Inflammatory macrophage (primary cell): ENCODE measurements at regions not wholly inside any gene's neighbourhood (a gene's known extent, or its start where the extent isn't known, plus 50 kb on each side); places are given as distances from the start of the nearest gene placed in this dataset.
A peak's percentile ranks its signal among the peaks of the same experiment; 100 is the strongest.
"Not testable (repeated sequence)": the region's sequence is repeated elsewhere in the genome, so short reads cannot be mapped to it uniquely, and the experiment has no call there.

Experiments used
- DNase-seq, 2 donors: peaks; one replicate each; pipeline ENCODE4 v3.0.0-alpha.2; 2020 to 2022

DNA sequence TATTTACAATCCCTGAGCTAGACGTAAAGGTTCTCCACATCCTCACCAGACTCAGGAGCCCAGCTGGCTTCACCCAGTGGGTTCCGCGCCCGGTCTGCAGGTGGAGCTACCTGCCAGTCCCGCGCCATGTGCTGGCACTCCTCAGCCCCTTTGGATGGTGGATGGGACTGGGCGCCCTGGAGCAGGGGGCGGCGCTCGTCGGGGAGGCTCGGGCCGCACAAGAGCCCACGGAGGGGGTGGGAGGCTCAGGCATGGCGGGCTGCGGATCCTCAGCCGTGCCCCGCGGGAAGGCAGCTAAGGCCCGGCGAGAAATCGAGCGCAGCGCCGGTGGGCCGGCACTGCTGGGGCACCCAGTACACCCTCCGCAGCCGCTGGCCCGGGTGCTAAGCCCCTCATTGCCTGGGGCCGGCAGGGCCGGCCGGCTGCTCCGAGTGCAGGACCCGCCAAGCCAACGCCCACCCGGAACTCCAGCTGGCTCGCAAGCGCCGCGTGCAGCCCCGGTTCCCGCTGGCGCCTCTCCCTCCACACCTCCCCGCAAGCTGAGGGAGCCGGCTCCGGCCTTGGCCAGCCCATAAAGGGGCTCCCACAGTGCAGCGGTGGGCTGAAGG lies 448.3 kb downstream of the COL11A1 start:
- DNase-seq = not testable (repeated sequence)

DNA sequence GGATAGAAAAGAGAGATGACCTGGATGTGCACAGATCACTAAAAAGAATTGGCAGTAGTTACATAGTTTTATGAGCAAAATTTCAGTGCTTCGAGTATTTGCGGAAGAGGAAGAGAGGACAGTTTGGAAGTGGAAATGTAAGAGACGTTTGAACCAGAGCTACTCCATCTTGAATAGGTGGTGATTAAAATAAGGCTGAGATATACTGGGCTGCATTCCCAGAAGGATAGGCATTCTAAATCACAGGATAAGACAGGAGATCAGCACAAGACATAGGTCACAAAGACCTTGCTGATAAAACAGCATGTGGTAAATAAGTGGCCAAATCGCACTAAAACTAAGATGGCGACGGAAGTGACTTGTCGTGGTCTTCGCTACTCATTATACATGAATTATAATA lies 453.3 kb downstream of the COL11A1 start:
- DNase-seq = no peak

DNA sequence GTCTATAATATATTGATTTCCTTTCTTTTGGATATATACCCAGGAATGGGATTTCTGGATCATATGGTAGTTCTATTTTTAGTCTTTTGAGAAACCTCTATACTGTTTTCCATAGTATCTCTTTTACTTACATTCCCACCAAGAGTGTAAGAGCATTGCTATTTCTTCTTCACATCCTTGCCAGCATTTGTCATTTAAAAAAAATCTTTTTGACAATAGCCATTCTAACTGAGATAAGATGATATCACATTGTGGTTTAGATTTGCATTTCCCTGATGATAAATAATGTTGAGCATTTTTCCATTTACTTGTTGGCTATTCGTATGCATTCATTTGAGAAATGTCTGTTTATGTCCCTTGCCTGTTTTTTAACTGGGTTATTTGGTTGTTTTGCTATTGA lies 467.4 kb downstream of the COL11A1 start:
- no peak for DNase-seq

DNA sequence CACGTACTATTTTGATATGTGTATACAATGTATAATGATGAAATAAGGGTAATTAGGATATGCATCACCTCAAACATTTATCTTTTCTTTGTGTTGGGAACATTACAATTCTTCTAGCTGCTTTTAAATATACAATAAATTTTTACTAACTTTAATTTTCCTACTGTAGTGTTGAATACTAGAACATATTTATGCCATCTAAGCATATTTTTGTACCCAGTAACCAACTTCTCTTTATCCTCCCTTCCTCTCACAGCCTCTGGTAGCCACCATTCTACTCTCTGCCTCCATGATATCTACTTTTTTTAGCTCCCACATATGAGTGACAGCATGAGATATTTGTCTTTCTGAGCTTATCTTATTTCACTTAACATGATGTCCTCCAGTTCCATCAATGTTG lies 468.0 kb downstream of the COL11A1 start:
- no peak for DNase-seq

DNA sequence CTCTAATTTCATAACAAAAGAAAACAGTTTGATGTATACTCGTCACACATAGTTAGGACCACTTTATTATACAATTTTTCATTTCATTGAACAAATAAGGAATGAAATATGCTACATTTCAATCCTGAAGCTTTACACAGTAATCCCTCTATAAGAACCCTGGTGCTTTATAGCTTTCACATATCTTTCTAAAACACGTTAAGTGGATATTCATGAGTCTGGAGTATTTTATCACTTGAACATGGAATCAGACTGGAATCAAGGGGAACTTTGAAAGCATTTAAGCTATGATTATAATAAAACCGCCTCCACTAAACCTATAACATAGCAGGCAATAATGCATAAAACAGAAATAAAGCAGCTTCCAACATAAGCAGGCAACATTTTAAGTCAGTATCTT lies 476.6 kb downstream of the COL11A1 start:
- no peak for DNase-seq

DNA sequence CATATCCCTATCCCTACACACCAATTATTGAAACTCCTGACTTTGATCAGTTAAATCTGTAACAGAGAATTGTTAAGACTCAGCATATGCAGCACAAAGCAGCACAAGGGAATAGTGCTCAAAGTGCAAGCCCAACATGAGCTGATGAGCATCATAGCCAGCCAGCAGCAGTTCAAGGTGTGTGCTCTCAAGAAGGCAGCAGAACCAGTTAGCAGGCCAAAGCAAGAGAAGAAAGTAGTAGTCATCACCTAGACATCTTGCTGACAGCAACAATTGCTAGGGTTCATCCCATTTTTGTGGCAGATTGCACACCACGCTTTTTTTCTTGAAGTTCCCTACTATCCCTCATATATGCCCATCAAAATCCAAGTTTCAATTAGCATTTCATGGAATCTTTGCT lies 478.3 kb downstream of the COL11A1 start:
- no peak for DNase-seq

DNA sequence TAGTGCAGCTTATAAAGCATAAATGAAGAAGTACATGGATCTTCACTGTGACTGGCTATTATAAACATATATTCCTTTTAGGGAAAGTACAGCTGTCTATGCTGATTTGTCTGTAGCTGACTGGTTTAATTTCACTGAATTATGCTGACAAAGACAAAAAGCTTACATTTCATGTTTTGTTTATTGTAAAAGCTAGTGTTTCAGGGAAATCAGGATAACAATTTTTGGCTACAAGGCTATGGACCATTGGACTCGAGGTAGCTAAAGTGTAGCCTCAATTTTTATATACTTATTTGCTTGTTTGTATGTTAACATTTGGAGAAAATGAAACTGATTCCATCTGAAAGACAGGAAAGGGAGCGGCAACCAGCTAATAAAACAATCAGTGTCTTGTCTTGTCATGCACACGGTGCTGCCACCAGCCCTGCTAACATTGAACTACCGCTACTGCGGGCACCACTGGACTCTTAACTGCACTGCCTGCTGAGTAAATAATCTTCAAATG lies 480.2 kb downstream of the COL11A1 start:
- DNase-seq = no peak

DNA sequence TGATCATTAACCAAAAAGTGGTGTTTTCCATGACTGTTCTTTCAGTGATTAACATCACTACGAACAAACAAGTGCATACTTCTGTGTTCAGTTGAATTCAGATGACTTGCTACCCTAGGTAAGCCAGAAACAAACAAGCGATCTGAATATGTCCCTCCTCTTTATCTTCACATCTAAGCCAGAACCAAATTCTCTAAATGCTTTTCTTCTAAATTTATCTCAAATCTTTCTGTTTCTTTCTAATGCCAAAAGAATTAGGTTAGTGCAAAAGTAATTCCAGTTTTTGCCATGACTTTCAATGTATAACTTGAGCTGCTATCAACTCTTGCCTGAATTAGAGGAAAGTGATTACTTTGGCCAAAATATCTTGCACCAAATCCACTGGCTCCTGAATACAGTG lies 481.2 kb downstream of the COL11A1 start:
- DNase-seq = no peak

DNA sequence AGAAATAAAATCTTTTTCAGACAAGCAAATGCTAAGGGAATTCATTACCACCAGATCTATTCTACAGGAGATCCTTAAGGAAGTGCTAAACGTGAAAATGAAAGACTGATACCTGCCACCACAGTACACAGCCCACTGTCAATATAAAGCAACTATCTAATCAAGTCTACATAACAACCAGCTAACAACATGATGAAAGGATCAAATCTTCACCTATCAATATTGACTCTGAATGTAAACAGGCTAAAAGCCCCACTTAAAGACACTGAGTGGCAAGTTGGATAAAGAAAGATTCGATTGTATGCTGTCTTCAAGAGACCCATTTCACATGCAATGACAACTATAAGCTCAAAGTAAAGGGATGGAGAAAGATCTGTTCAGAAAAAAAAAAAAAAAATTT lies 492.4 kb downstream of the COL11A1 start:
- no peak for DNase-seq

DNA sequence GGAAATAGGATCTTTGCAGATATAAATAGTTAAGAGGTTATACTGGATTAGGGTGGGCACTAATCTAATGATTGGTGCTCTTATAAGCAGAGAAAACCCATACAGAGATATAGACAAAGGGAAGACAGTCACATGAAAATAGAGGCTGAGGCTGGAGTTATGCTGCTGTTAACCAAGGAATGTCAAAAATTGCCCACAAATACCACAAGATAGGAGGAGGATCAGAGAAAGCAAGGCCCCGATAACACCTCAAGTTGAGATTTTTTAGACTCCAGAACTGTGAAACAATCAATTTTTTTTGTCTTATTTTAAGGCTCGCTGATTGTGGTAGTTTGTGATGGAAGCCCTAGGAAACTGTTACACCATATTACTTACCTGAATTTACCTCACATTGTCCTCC lies 513.2 kb downstream of the COL11A1 start:
- no peak for DNase-seq

DNA sequence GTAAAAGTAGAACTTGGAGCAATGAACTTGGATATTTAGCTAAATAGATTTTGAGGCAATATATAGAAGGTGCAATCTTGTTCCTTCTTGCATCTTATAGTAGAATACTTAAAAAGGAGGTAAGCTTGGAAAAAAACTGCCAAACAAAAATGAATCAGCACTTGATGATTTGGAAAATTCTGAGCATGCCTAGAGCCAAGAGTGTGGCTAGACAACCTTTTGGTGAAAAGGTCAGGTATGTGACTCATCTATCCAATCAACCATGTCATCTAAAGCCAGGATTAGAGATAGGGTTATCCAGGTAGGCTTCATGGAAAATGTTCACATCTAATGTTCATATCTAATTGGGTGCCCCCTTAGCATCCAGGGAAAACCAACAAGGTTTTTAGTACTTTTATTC lies 515.0 kb downstream of the COL11A1 start:
- no peak for DNase-seq

DNA sequence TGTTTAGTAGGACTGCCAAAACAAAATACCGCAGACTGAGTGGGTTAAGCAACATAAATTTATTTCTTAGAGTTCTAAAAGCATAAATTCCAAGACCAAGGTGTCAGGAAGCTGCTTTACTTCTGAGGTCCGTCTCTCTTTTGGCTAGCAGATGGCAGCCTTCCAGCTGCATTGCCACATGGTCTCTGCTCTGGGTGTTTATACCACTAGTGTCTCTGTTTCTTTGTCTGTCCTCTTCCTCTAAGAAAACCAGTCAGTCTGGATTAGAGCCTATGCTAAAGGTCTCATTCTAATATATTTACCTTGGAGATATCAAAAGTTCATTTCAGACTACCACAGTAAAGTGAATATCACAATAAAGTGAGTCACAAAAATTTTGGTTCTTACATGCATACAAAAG lies 519.8 kb downstream of the COL11A1 start:
- no peak for DNase-seq

DNA sequence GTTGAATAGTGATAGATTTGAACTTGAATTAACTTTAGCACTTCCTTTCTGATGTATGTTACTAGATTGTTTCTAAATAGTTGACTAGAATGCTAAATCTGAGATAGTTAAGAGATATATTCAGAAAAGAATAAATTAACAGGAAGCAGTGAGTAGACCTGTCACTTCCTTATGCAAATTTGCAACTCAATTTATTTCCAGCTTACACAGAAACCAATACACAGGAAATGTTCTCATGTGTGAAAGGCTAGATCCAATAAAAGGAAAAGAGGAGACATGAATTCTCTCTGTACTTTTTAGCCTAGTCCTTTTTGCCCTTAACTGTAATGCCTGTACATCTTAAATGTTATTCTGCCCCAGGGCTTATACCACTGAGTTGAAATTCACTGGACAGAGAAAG lies 522.3 kb downstream of the COL11A1 start:
- no peak for DNase-seq

DNA sequence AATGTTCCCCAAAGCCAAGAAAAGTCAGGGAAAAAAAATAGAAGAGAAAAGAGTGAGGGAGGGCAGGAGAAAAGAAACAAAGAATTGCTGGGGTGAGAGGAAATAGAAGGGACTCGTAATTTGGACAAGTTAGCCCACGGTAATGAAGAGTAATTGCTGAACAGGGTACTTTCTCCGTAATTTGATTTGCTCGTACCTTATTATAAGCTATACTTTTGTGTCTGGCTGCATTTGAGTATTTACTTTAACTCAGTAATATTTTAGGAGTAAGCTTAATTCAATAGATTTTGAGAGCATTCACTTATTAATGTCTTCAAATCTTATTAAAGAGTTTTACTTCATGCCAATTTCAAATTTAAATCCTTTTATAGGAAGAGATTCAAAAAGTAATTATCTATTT lies 527.5 kb downstream of the COL11A1 start:
- DNase-seq = no peak

DNA sequence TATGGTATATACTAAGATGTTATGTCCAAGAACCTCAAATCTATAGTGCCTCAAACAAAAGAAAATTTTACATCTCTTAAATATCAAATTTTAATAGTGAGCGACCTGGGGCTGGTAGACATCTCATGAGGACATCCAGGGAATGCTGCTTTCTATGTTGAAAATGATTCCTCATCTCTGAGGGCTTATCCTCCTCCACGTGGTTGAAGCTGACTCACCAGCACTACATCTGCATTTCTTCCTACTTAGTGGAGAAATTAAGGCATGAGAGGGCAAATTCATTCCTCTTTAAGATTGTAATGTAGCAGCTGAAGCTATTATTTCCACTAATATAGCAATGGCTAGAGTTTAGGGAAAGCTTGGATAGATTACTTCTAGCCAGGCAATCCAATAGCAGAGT lies 529.5 kb downstream of the COL11A1 start:
- DNase-seq = no peak

DNA sequence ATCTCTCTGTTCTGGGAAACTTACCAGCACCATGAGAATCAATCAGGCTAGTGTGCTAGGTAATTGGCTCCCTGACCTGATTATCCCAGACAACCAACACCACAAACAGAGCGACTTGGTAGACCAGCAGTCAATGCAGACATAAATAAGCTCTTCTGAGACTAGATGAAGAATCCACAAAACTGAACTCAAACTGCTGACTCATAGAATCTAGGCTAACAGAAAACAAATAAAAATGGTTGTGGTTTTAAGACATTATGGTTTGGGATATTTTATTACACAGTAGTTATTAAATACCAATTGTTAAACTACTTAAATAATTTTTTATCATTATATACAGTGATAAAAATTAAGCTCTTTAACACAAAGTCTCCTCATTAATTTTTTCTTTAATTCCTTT lies 535.7 kb downstream of the COL11A1 start:
- DNase-seq = no peak

DNA sequence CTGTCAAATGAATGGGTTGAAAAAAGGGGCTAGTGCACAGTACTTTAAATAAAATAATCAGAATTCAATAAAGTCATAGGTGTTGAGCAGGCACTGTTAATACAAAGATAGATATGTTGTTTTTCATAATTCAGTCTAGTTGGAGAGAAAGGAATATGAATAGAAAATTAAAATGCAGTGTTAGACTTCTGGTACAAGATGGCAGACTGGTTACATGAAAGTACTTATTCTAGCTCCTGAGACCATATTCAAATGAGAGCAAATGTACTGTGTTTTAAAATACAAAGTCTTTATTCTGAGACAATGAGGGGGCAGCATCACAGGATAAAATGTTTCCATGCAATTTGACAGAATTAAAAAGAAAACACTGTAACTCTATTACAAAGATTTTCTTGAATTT lies 542.1 kb downstream of the COL11A1 start:
- DNase-seq = no peak

DNA sequence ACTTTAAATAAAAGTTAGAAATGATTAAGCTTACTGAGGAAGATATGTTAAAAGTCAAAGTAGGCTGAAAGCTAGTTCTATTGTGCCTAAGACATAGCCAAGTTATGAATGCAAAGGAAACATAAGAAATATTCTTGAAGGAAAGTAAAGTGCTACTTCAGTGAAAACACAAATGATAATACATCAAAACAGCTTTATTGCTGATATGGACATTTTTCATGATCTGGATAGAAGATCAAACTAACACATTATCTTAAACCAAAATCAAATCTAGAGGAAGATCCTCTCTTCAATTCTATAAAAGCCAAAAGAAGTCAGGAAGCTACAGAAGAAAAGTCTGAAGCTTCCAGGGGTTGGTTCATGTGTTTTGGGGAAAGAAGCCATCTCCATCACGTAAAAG lies 545.9 kb downstream of the COL11A1 start:
- DNase-seq = no peak

DNA sequence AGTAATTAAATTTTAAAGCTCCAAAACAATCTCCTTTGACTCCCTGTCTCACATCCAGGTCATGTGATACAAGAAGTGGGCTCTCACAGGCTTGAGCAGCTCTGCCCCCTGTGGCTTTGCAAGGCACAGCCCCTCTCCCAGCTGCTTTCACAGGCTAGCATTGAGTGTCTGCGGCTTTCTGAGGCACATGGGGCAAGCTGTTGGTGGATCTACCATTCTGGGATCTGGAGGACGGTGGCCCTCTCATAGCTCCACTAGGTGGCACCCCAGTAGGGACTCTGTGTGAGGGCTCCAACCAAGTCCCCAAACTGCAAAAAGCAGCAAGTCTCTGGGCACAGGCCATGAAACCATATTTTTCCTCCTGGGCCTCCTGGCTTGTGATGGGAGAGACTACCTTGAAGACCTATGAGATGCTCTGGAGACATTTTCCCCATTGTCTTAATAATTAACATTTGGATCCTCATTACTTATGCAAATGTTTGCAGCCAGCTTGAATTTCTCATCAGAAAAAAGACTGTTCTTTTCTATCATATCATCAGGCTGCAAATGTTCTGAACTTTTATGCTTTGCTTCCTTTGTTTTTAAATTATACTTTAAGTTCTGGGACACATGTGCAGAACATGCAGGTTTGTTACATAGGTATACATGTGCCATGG lies 554.1 kb upstream of the OLFM3 start:
- peak in 1 of 2 donors; percentile 1 for DNase-seq

DNA sequence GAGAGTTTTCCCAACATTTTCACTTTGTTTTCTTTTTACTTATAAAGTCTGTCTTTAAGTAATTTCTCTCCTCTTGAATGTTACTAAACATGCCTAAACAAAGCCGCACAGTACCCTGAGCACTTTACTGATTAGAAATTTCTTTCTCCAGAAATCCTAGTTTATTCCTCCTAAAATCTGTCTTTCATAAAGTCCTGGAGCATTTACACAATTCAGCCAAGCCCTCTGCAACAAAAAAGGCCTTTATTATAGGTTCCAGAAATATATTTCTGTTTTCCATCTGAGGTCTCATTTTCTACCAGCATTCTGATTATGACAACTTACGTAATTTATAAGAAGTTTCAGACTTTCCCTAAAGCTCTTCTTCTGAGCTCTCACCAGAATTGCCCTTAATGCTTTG lies 549.5 kb upstream of the OLFM3 start:
- no peak for DNase-seq

DNA sequence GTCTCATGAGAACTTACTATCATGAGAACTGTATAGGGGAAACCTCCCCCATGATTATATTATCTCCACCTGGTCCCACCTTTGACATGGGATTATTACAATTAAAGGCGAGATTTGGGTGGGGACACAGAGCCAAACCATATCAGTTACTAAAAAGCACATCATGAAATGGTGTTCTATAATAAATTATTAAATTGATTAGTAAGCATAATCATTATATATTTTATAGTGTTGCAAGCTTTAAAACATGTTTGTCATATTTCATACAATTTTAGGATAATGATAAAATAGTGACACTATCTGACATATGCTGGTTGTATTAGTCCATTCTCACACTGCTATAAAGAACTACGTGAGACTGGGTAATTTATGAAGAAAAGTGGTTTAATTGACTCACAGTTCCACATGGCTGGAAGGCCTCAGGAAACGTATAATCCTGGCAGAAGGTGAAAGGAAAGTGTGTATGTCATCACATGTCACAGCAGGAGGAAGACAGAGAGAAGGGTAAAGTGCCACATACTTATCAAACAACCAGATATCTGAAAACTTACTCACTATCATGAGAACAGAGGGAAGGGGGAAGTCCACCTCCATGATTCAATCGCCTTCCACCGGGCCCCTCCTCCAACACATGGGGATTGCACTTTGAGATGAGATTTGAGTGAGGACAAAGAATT lies 539.2 kb upstream of the OLFM3 start:
- no peak for DNase-seq

DNA sequence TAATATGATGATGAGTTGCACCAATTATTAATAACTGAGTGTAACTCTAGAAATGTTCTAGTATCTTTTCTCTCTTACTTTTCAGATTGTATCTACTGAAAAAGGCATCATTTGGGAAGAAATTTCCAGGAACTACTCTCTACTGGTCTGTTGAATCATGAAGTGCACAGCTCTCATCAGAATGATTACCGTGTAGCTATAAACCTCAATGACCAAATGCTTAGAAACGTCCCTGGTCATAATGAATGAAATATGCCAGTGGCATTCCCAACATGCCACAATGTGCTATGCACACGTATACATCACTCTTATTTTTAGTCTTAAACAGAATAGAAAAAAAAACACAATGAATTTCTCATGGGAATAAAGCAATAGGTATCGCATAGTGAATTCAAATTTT lies 534.3 kb upstream of the OLFM3 start:
- DNase-seq = no peak

DNA sequence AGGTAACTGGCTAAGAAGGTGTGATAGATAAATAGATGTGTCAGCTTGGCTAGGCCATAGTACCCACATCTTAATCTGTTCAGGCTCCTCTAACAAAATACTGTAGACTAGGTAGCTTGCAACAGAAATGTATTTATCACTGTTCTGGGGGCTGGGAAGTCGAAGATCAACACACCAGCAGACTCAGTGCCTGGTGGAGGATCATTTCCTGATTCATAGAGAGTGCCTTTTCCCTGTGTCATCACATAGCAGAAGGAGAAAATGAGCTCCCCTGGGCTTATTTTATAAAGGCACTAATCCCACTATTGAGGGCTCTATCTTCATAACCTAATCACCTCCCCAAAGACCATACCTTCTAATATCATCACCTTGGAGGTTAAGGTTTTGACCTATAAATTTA lies 532.7 kb upstream of the OLFM3 start:
- DNase-seq = no peak

DNA sequence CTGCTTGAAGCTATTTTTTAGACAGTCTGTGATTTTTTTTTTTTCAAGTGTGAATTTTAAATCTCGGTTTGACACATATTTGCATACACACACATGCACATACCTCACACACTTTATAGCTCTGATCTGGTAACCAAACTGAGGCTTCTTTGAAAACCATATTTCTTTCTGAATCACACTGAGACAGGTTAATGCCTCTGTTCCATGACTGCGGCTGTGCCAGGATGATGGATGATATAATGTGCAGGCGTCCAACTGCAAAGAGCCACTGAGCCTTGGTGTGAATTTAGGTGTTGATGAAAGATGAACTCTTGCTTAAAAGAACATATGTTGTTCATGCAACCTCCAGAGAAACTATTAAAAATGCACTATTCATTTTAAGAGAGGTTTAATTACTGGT lies 504.0 kb upstream of the OLFM3 start:
- no peak for DNase-seq
